ENCODE measurements at regions not wholly inside any gene's neighbourhood (a gene's known extent, or its start where the extent isn't known, plus 50 kb on each side); places are given as distances from the start of the nearest gene placed in this dataset.

DNA sequence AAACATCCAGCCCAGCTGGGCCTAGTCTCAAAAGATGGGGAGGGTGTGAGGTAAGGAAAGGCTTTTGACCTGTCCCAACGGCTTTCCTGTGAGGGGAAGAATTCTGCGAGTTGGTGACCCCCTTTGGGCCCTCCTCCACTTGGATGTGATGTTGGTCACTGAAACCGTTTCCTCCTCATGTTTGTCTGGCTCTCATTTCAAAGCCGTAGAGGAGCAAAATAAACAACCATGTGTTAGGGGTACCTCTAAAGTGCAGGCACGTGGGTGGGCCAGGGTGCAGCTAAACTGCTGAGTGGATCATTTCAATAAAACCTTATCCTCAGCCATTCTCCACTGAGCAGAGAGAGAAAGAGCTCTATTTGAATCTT, 84.3 kb upstream of the MELK start:
- TF ChIP-seq IKZF1 (conservative IDR thresholded peaks at IDR 0.05) = no peak
- no peak for TF ChIP-seq ZBED1 (IDR thresholded peaks at IDR 0.05; ENCODE audit: borderline replicate concordance)
- TF ChIP-seq HDAC6 (IDR thresholded peaks at IDR 0.05; ENCODE audit: unreplicated experiment) = no peak
- TF ChIP-seq IKZF2 (IDR thresholded peaks at IDR 0.05) = 0 out of 4 replicates have a peak, but pooled peaks of 1 of the 2 experiments have one; percentile 5
- no peak for TF ChIP-seq BHLHE40 (IDR thresholded peaks at IDR 0.05; ENCODE audit: borderline replicate concordance in 1 of 2, low read depth in 2 of 2, low read length in 1 of 2)
- TF ChIP-seq CHD2 (IDR thresholded peaks at IDR 0.05; ENCODE audit: borderline replicate concordance, low read depth, low read length) = no peak
- peak; percentile 53; the same call in 1 of the 2 replicates for TF ChIP-seq MTA3 (IDR thresholded peaks at IDR 0.05; ENCODE audit: borderline replicate concordance, low read length)
- no peak for TF ChIP-seq BMI1 (IDR thresholded peaks at IDR 0.05; ENCODE audit: borderline replicate concordance)
- no peak for TF ChIP-seq SMC3 (IDR thresholded peaks at IDR 0.05; ENCODE audit: borderline replicate concordance, low read length)
- no peak for TF ChIP-seq NR2C1 (IDR thresholded peaks at IDR 0.05)
- TF ChIP-seq WRNIP1 (IDR thresholded peaks at IDR 0.05; ENCODE audit: borderline replicate concordance, low read depth, low read length) = no peak
- no peak for TF ChIP-seq ZNF622 (IDR thresholded peaks at IDR 0.05)
- TF ChIP-seq, protein P1, sequence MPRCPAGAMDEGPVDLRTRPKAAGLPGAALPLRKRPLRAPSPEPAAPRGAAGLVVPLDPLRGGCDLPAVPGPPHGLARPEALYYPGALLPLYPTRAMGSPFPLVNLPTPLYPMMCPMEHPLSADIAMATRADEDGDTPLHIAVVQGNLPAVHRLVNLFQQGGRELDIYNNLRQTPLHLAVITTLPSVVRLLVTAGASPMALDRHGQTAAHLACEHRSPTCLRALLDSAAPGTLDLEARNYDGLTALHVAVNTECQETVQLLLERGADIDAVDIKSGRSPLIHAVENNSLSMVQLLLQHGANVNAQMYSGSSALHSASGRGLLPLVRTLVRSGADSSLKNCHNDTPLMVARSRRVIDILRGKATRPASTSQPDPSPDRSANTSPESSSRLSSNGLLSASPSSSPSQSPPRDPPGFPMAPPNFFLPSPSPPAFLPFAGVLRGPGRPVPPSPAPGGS (IDR thresholded peaks at IDR 0.05; ENCODE audit: borderline replicate concordance, insufficient read depth, low read depth, low read length, poor library complexity, severe bottlenecking) = no peak
- TF ChIP-seq, protein P2, sequence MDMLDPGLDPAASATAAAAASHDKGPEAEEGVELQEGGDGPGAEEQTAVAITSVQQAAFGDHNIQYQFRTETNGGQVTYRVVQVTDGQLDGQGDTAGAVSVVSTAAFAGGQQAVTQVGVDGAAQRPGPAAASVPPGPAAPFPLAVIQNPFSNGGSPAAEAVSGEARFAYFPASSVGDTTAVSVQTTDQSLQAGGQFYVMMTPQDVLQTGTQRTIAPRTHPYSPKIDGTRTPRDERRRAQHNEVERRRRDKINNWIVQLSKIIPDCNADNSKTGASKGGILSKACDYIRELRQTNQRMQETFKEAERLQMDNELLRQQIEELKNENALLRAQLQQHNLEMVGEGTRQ (IDR thresholded peaks at IDR 0.05; ENCODE audit: borderline replicate concordance, low read depth, low read length) = no peak
- TF ChIP-seq GATAD2B (conservative IDR thresholded peaks at IDR 0.05; ENCODE audit: low read depth) = no peak
- TF ChIP-seq, protein P3, sequence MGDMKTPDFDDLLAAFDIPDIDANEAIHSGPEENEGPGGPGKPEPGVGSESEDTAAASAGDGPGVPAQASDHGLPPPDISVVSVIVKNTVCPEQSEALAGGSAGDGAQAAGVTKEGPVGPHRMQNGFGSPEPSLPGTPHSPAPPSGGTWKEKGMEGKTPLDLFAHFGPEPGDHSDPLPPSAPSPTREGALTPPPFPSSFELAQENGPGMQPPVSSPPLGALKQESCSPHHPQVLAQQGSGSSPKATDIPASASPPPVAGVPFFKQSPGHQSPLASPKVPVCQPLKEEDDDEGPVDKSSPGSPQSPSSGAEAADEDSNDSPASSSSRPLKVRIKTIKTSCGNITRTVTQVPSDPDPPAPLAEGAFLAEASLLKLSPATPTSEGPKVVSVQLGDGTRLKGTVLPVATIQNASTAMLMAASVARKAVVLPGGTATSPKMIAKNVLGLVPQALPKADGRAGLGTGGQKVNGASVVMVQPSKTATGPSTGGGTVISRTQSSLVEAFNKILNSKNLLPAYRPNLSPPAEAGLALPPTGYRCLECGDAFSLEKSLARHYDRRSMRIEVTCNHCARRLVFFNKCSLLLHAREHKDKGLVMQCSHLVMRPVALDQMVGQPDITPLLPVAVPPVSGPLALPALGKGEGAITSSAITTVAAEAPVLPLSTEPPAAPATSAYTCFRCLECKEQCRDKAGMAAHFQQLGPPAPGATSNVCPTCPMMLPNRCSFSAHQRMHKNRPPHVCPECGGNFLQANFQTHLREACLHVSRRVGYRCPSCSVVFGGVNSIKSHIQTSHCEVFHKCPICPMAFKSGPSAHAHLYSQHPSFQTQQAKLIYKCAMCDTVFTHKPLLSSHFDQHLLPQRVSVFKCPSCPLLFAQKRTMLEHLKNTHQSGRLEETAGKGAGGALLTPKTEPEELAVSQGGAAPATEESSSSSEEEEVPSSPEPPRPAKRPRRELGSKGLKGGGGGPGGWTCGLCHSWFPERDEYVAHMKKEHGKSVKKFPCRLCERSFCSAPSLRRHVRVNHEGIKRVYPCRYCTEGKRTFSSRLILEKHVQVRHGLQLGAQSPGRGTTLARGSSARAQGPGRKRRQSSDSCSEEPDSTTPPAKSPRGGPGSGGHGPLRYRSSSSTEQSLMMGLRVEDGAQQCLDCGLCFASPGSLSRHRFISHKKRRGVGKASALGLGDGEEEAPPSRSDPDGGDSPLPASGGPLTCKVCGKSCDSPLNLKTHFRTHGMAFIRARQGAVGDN (IDR thresholded peaks at IDR 0.05) = no peak
- Histone ChIP-seq H3K79me2 (ENCODE audit: control insufficient read depth, insufficient read depth, low read length) (peaks cover 42% of the 10 kb centered on the region), H3K9me3 (replicated peaks; ENCODE audit: control insufficient read depth, insufficient read depth, low read length) (no peaks in the 10 kb centered on the region), H2AFZ (ENCODE audit: control insufficient read depth, low read depth, low read length) (peak overlapping the region; percentile 96), H3K4me1 (ENCODE audit: control insufficient read depth, insufficient read depth, low read length) (peaks cover 11% of the 10 kb centered on the region), H4K20me1 (ENCODE audit: control insufficient read depth, insufficient read depth) (no peaks in the 10 kb centered on the region; the same call in 1 of the 2 replicates), H3K36me3 (ENCODE audit: control insufficient read depth in 2 of 2, insufficient read depth in 2 of 2, low read length in 1 of 2) (no peaks in the 10 kb centered on the region), H3K27ac (ENCODE audit: control insufficient read depth, insufficient read depth) (peak overlapping the region; percentile 99), H3K9ac (ENCODE audit: control insufficient read depth, insufficient read depth, low read length) (peak overlapping the region; percentile 83), H3K27me3 (replicated peaks in 1 of 2; ENCODE audit: control insufficient read depth in 2 of 2, insufficient read depth in 2 of 2, low read length in 1 of 2) (no peaks in the 10 kb centered on the region), H3K4me2 (ENCODE audit: control insufficient read depth, insufficient read depth) (peak overlapping the region; percentile 72), H3K4me3 (peak overlapping the region; percentile 76)
- 15% methylated on average over 5 of the region's 5 CpGs for WGBS (ENCODE audit: insufficient coverage, insufficient replicate concordance, low lambda C conversion rate, missing lambda C conversion rate)
- no peak for FAIRE-seq
- in situ Hi-C loops (cut with MboI) (loop anchor here (5.0 kb wide), 1 partner anchor 64 kb away; no protein-coding TSS in a partner anchor), intact Hi-C loops (cut with micrococcal nuclease; ENCODE audit: unreplicated experiment) (no loop called here)
- ChIA-PET SMC1A (ENCODE audit: uncharacterized antibody, unreplicated experiment) (interaction anchor here (1.1 to 4.8 kb wide), 5 partner anchors 13 to 81 kb away, joined by 3 to 45 read pairs (median 7); no protein-coding TSS in a partner anchor), CTCF (interaction anchor here (0.8 to 4.2 kb wide), 5 partner anchors 12 to 299 kb away, joined by 3 to 33 read pairs (median 5); no protein-coding TSS in a partner anchor), POLR2A (interaction anchor here (0.5 to 6.0 kb wide), 7 partner anchors 9 to 81 kb away, joined by 3 to 41 read pairs (median 4); no protein-coding TSS in a partner anchor), RAD21 (ENCODE audit: unreplicated experiment) (interaction anchor here (1.2 to 3.6 kb wide), 2 partner anchors 31 to 63 kb away, joined by 3 to 32 read pairs; no protein-coding TSS in a partner anchor)
- no TSS peak for BruUV-seq (replicated peaks)
- ATAC-seq = no peak
- DNase-seq (ENCODE audit: low read depth, low spot score) = no peak
